Ascending aorta (tissue), 2 donors: ENCODE measurements at regions not wholly inside any gene's neighbourhood (a gene's known extent, or its start where the extent isn't known, plus 50 kb on each side); places are given as distances from the start of the nearest gene placed in this dataset.

Experiments used
- DNase-seq, 2 donors: peaks; one replicate each; pipeline ENCODE4 v3.0.0-alpha.2; 2019; ENCODE audit warnings: low spot score in 2 of 2
- H3K27ac ChIP-seq, 2 donors: fragments of 200-600 bp; sonication (generic); one replicate each; pipeline ENCODE4 v1.5.1; 2016 to 2017; ENCODE audit warnings: mild to moderate bottlenecking in 1 of 2
- H3K27me3 ChIP-seq: fragments of 200-600 bp; sonication (generic); one replicate; pipeline ENCODE4 v1.5.1; 2017
- H3K36me3 ChIP-seq, 2 donors: fragments of 200-600 bp; sonication (generic); one replicate each; pipeline ENCODE4 v1.5.1; 2016
- H3K4me1 ChIP-seq, 2 donors: fragments of 200-600 bp; sonication (generic); one replicate each; pipeline ENCODE4 v1.5.1; 2016 to 2017; ENCODE audit warnings: mild to moderate bottlenecking in 1 of 2
- H3K4me3 ChIP-seq, 2 donors: fragments of 200-600 bp; sonication (generic); one replicate each; pipeline ENCODE4 v1.5.1; 2016 to 2017; ENCODE audit warnings: mild to moderate bottlenecking in 1 of 2
- H3K9me3 ChIP-seq, 2 donors: fragments of 200-600 bp; sonication (generic); one replicate each; pipeline ENCODE4 v1.5.1; 2016
- CTCF ChIP-seq, 3 experiments: fragments of 200-600 bp in 2 of 3; fragments of 450-650 bp in 1 of 3; sonication (generic) in 2 of 3; IDR thresholded peaks; one replicate each; pipeline ENCODE4 v1.5.1; 2016 to 2019; ENCODE audit warnings: antibody characterized with exemption in 3 of 3, mild to moderate bottlenecking in 1 of 3, moderate library complexity in 1 of 3
- intact Hi-C: fragments of 100-400 bp; cut with DNase I; formaldehyde crosslinking; loops from one replicate; pipeline ENCODE4 v1.15.1; 2023

GRCh38 chr15:38614621-38615020, 50.0 kb upstream of the RASGRP1 start:
- Histone ChIP-seq H3K36me3 (no peaks in the 10 kb centered on the region), H3K27ac (no peak overlapping the region), H3K4me1 (no peaks in the 10 kb centered on the region), H3K4me3 (no peak overlapping the region), H3K27me3 (no peaks in the 10 kb centered on the region), H3K9me3 (no peaks in the 10 kb centered on the region)
- intact Hi-C loops, result no loop called here
- TF ChIP-seq CTCF (IDR thresholded peaks at IDR 0.05), result no peak
- no peak for DNase-seq

GRCh38 chr15:38617831-38618230, 53.2 kb upstream of the RASGRP1 start:
- no peaks in the 10 kb centered on the region for H3K4me1 ChIP-seq
- no peaks in the 10 kb centered on the region for H3K9me3 ChIP-seq
- no peaks in the 10 kb centered on the region for H3K36me3 ChIP-seq
- intact Hi-C loops, result no loop called here
- H3K27ac ChIP-seq, result no peak overlapping the region
- no peaks in the 10 kb centered on the region for H3K27me3 ChIP-seq
- DNase-seq, result no peak
- TF ChIP-seq CTCF (IDR thresholded peaks at IDR 0.05), result no peak
- H3K4me3 ChIP-seq, result no peak overlapping the region

DNA sequence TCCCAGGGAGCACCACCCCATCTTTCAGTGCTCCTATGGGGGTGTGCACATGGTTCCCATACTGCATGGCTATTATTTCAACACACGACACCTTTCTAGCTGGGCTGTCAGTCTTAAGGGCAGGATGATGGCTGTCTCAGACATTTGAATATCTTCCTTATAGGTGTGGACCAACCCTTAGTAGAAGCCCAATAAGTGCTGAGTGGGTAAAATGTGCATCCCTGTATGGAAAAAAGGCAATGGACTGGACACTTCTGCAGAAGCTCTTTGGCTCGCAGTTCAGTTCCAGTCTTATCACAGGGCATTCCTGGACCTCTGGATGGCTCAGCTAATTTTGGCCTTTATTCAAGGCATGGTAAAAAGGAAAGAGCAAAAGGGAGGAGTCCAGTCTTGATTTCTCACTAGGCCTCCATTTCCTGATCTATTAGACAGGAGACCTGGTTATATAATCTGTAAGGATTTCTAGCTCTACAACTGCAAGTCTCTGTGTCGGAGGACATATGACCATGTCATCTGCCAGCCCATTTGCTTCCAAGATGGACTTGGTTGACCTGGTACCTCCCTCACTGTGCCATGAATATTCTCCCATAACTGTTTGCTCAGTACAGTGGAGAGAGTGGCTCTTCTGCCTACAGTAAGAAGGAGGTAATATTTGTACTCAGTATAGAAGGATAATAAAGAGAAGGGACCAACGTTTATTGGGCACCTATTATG, 53.8 kb upstream of the RASGRP1 start:
- Histone ChIP-seq H3K27me3 (no peaks in the 10 kb centered on the region), H3K9me3 (no peaks in the 10 kb centered on the region), H3K27ac (no peak overlapping the region), H3K4me1 (no peaks in the 10 kb centered on the region), H3K36me3 (no peaks in the 10 kb centered on the region), H3K4me3 (no peak overlapping the region)
- DNase-seq, result no peak
- no peak for TF ChIP-seq CTCF (IDR thresholded peaks at IDR 0.05)
- intact Hi-C loops, result no loop called here

GRCh38 chr15:38620098-38620497, 55.5 kb upstream of the RASGRP1 start:
- no peaks in the 10 kb centered on the region for H3K36me3 ChIP-seq
- no peak overlapping the region for H3K27ac ChIP-seq
- no peaks in the 10 kb centered on the region for H3K9me3 ChIP-seq
- no peaks in the 10 kb centered on the region for H3K27me3 ChIP-seq
- TF ChIP-seq CTCF (IDR thresholded peaks at IDR 0.05), result no peak
- DNase-seq, result no peak
- no peaks in the 10 kb centered on the region for H3K4me1 ChIP-seq
- no peak overlapping the region for H3K4me3 ChIP-seq
- intact Hi-C loops, result no loop called here

DNA sequence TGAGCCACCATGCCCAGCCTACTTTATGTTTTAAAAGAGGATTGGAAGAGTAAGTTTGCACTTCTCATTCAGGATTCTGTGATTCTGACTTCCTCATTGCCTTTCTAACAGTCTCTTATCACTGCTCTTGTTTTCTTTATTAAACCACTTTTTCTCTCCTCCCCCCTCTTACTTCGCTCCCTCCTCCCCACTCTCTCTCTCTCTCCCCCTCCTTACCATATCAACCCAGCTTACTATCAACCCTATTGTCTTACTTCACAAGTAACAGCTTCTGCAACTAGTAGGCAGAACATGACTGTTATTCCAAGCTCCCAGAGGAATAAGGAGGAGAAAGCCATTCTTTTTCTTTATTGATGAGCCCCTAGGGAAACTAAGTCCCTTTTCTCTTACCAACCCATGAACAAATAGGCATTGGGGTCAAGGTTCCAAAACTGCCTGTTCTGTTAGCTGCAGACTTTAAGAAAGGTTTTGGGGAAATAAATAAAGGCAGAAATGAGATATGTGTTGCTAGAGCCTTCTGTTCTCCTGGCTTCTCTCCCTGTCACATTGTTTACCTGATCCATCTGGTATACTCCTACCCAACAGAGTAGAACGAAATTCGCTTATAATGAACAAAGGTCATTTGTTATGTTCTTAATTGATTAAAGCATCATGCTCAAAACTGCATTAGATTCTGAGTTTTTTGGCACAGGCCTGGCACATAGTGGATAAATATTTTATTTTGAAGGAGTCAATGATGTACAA, 56.4 kb upstream of the RASGRP1 start:
- H3K27ac ChIP-seq, result no peak overlapping the region
- intact Hi-C loops, result no loop called here
- H3K4me1 ChIP-seq, result no peaks in the 10 kb centered on the region
- no peak for DNase-seq
- H3K4me3 ChIP-seq, result no peak overlapping the region
- H3K9me3 ChIP-seq, result no peaks in the 10 kb centered on the region
- no peaks in the 10 kb centered on the region for H3K27me3 ChIP-seq
- TF ChIP-seq CTCF (IDR thresholded peaks at IDR 0.05), result no peak
- H3K36me3 ChIP-seq, result no peaks in the 10 kb centered on the region
